HEK293T (cell line): ENCODE measurements at regions not wholly inside any gene's neighbourhood (a gene's known extent, or its start where the extent isn't known, plus 50 kb on each side); places are given as distances from the start of the nearest gene placed in this dataset.

ENCODE experiments used
- CTCF ChIA-PET: fragments of 350-600 bp; formaldehyde crosslinking; extraction: SDS; loops from one replicate; lab custom pipeline; 2021; ENCODE audit warnings: antibody characterized with exemption, inconsistent platforms; lab: Yijun Ruan, JAX
- POLR2A ChIA-PET: fragments of 350-600 bp; formaldehyde crosslinking; extraction: SDS; loops from one replicate; lab custom pipeline; 2020; ENCODE audit warnings: antibody characterized with exemption, inconsistent platforms; lab: Yijun Ruan, JAX
- DNase-seq: peaks from one replicate; pipeline ENCODE4 v3.0.0; 2012; ENCODE audit warnings: mixed read lengths; ENCODE audit errors: extremely low spot score
- ARNT ChIP-seq: fragments of 450-650 bp; IDR thresholded peaks from 2 replicates; pipeline ENCODE4 v1.6.1; 2017; ENCODE audit warnings: mild to moderate bottlenecking
- BHLHE40 ChIP-seq: fragments of 450-650 bp; IDR thresholded peaks from 2 replicates; pipeline ENCODE4 v1.6.1; 2016; ENCODE audit warnings: mild to moderate bottlenecking, moderate library complexity, borderline replicate concordance
- CTBP1 ChIP-seq: fragments of 450-650 bp; IDR thresholded peaks from 2 replicates; pipeline ENCODE4 v1.6.1; 2016; ENCODE audit warnings: borderline replicate concordance
- ELF4 ChIP-seq: fragments of 450-650 bp; IDR thresholded peaks from 2 replicates; pipeline ENCODE4 v1.6.1; 2017; ENCODE audit warnings: antibody characterized with exemption
- FOXA1 ChIP-seq: fragments of 450-650 bp; IDR thresholded peaks from 2 replicates; pipeline ENCODE4 v1.6.1; 2016; ENCODE audit warnings: mild to moderate bottlenecking
- FOXK2 ChIP-seq: fragments of 450-650 bp; IDR thresholded peaks from 2 replicates; pipeline ENCODE4 v1.6.1; 2016; ENCODE audit warnings: mild to moderate bottlenecking
- FOXM1 ChIP-seq: fragments of 450-650 bp; IDR thresholded peaks from 2 replicates; pipeline ENCODE4 v1.6.1; 2017; ENCODE audit warnings: mild to moderate bottlenecking, borderline replicate concordance
- HDGF ChIP-seq: fragments of 450-650 bp; IDR thresholded peaks from 2 replicates; pipeline ENCODE4 v1.6.1; 2017; ENCODE audit warnings: antibody characterized with exemption, borderline replicate concordance
- L3MBTL2 ChIP-seq: fragments of 450-650 bp; conservative IDR thresholded peaks from 2 replicates; pipeline ENCODE4 v1.6.1; 2016; ENCODE audit warnings: mild to moderate bottlenecking
- LEF1 ChIP-seq: fragments of 450-650 bp; IDR thresholded peaks from 2 replicates; pipeline ENCODE4 v1.6.1; 2017; ENCODE audit warnings: mild to moderate bottlenecking, borderline replicate concordance
- NFRKB ChIP-seq: fragments of 450-650 bp; IDR thresholded peaks from 2 replicates; pipeline ENCODE4 v1.6.1; 2016; ENCODE audit warnings: mild to moderate bottlenecking, moderate library complexity
- SP1 ChIP-seq: fragments of 450-650 bp; IDR thresholded peaks from 2 replicates; pipeline ENCODE4 v1.6.1; 2017
- SUZ12 ChIP-seq: fragments of 450-650 bp; IDR thresholded peaks from 2 replicates; pipeline ENCODE4 v1.6.1; 2016; ENCODE audit warnings: mild to moderate bottlenecking
- TARDBP ChIP-seq: fragments of 450-650 bp; IDR thresholded peaks from 2 replicates; pipeline ENCODE4 v1.6.1; 2016
- ZNF384 ChIP-seq: fragments of 450-650 bp; IDR thresholded peaks from 2 replicates; pipeline ENCODE4 v1.6.1; 2016
- TF ChIP-seq, protein P1 (sequence below): fragments of 450-650 bp; IDR thresholded peaks from 2 replicates; pipeline ENCODE4 v1.6.1; 2016

DNA sequence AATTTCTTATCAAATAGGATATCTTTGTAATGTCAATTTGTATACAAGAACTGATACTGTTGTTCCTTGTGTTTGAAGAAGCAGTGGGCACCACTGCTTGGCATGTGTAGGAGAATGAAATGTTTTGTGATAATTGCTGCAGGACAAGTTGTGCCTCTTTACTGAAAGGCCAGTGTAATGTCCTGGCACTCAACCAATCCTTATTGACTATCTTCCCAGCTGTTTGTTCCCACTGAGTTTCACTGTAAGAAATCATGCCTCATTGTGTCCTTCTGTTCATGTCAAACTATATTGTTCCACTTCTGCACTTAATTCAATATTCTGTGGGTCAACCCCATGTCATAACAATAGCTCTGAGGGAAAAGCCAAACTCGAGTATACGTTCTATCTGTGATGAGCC lies 136.1 kb upstream of the FAM83B start:
- CTCF ChIA-PET, result no interaction called here
- POLR2A ChIA-PET, result no interaction called here
- TF ChIP-seq TARDBP (no peak), FOXA1 (no peak), ARNT (no peak), CTBP1 (no peak), NFRKB (no peak), L3MBTL2 (no peak), FOXK2 (no peak), LEF1 (no peak), BHLHE40 (no peak), ELF4 (no peak), HDGF (no peak), SP1 (no peak), FOXM1 (no peak), SUZ12 (no peak), ZNF384 (no peak)
- TF ChIP-seq, protein P1, sequence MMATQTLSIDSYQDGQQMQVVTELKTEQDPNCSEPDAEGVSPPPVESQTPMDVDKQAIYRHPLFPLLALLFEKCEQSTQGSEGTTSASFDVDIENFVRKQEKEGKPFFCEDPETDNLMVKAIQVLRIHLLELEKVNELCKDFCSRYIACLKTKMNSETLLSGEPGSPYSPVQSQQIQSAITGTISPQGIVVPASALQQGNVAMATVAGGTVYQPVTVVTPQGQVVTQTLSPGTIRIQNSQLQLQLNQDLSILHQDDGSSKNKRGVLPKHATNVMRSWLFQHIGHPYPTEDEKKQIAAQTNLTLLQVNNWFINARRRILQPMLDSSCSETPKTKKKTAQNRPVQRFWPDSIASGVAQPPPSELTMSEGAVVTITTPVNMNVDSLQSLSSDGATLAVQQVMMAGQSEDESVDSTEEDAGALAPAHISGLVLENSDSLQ, result no peak

DNA sequence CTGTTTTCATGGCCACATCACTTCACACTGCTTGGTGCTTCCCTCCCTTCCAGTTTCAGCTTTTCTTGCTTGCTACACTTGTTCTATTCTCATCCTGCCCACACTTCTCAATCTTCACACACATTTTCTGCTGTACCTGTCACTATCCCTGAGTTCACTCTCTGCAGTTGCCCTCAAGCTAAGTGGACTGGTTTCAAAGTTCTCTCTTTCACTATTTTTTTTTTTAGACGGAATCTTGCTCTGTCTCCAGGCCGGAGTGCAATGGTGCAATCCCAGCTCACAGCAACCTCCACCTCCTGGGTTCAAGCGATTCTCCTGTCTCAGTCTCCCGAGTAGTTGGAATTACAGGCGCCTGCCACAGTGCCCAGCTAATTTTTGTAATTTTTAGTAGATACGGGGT lies 130.6 kb upstream of the FAM83B start:
- no peak for DNase-seq
- POLR2A ChIA-PET, result no interaction called here
- no peak for TF ChIP-seq LEF1
- TF ChIP-seq SP1, result no peak
- TF ChIP-seq NFRKB, result no peak
- TF ChIP-seq CTBP1, result no peak
- TF ChIP-seq, protein P1, result no peak
- no peak for TF ChIP-seq FOXK2
- TF ChIP-seq HDGF, result no peak
- no peak for TF ChIP-seq BHLHE40
- TF ChIP-seq FOXM1, result no peak
- no peak for TF ChIP-seq ARNT
- TF ChIP-seq ELF4, result no peak
- TF ChIP-seq TARDBP, result no peak
- TF ChIP-seq FOXA1, result no peak
- no peak for TF ChIP-seq L3MBTL2
- CTCF ChIA-PET, result no interaction called here

More for the DNA sequence above, 136.1 kb upstream of the FAM83B start:
- no peak for DNase-seq

DNA sequence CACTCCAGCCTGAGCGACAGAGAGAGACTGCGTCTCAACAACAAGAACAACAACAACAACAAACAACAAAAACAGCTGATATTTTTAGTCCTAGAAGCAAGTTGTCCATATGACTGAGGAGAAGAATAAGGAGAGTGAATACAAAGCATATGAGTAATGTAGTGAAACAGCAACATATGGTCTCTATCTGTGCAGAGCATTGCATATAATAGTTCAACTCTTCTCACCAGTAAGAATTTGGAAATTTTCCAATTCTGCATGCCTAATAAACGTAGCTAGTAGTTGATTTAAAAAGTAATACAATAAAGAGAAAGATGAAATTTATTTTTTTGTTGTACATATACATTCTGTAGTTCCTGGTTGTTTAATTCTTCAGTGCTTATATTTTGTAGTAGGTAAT lies 129.7 kb upstream of the FAM83B start:
- ChIA-PET CTCF (interaction anchor here (1.2 to 1.6 kb wide), 2 partner anchors 17 to 143 kb away, joined by 3 read pairs; no protein-coding TSS in a partner anchor), POLR2A (no interaction called here)
- no peak for DNase-seq
- no peak for TF ChIP-seq SUZ12
- TF ChIP-seq ELF4, result no peak
- no peak for TF ChIP-seq CTBP1
- TF ChIP-seq, protein P1, result no peak
- TF ChIP-seq ZNF384, result no peak

DNA sequence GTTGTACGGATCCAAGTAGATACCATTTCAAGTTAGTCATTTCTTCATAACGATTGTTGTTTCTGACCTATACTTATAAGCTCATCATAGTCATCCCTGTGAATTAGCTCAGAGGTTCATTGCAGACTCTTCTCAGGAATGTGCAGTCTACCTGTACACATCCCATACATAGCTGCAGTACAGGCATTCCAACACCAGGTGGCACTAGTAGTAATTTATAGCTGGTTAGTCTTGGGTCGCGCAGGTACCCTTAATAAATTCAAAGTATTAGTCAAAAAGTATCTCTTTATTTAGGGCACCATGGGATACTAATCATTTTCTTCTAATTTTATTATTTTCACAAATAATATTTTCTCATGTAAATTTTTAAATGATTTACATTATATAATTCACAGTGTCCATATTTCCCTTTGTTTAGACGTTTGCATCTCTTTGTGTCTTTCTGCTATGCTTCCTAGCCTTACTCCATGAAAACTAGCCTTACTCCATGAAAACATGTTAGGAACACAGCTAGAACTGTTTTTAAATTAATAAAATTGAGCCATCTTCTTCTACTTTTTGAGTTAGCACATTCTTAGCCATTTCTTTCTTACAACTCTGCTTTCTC lies 128.6 kb upstream of the FAM83B start:
- ChIA-PET POLR2A (interaction anchor here (1.2 kb wide), 1 partner anchor 161 kb away, joined by 3 read pairs; no protein-coding TSS in a partner anchor), CTCF (interaction anchor here (0.7 to 2.2 kb wide), 16 partner anchors 9 to 1270 kb away, joined by 3 to 14 read pairs (median 3); no protein-coding TSS in a partner anchor)
- DNase-seq, result peak; percentile 47
- TF ChIP-seq TARDBP, result no peak
- TF ChIP-seq ARNT, result no peak
- no peak for TF ChIP-seq SP1
- no peak for TF ChIP-seq BHLHE40
- no peak for TF ChIP-seq HDGF
- no peak for TF ChIP-seq FOXK2
- TF ChIP-seq LEF1, result no peak
- no peak for TF ChIP-seq ZNF384
- no peak for TF ChIP-seq FOXA1
- TF ChIP-seq CTBP1, result no peak

DNA sequence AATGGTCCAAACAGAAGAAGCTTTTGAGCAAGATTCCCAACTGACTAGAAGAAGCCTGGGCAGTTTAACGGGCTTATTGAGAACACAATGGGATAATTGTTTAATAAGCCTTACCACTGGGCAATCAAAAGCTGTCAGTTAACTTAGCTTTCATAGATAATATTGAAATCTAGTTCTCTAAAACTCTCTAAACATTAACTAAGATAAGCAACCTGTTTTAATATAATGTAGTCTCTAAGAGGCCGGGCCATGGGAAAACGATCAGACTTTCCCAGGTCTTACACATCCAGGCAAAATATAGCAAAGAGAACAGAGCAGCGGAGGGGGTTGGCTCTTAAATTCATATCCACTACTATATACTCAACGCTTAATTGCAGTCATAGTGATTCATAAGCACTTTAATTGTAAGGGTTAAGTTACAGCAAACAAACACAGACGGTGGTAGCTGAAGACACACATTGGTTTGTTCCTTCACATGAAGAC lies 128.0 kb upstream of the FAM83B start:
- DNase-seq, result peak; percentile 15
- CTCF ChIA-PET, result interaction anchor here (0.6 to 2.2 kb wide), 14 partner anchors 10 to 547 kb away, joined by 3 to 14 read pairs (median 4); no protein-coding TSS in a partner anchor
- TF ChIP-seq ZNF384, result no peak
- TF ChIP-seq, protein P1, result peak; percentile 44
- POLR2A ChIA-PET, result interaction anchor here (1.2 to 1.3 kb wide), 2 partner anchors 83 to 160 kb away, joined by 3 read pairs; no protein-coding TSS in a partner anchor

DNA sequence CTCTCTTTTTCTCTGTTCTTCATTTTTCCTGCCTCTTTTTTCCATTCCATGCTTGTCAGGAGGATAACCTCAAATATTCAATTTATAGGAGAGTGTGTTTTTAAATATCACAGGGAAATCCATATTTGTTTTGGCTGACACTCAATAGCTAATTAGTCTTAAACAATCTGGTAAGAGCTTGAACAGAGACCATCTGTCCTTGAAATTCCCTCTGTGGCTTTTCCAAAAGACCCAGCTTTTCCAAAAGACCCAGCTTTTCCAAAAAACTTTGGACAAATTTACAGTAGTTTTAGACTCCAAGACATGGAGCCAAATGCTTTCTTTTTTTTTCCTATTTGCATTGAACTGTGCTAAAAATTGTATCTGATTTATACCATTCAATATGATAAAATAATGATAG lies 127.4 kb upstream of the FAM83B start:
- ChIA-PET CTCF (interaction anchor here (0.6 to 2.2 kb wide), 9 partner anchors 11 to 547 kb away, joined by 3 to 14 read pairs (median 5); no protein-coding TSS in a partner anchor), POLR2A (interaction anchor here (1.2 to 1.3 kb wide), 2 partner anchors 83 to 160 kb away, joined by 3 read pairs; no protein-coding TSS in a partner anchor)
- DNase-seq, result no peak
- no peak for TF ChIP-seq BHLHE40
- no peak for TF ChIP-seq SUZ12
- no peak for TF ChIP-seq ELF4
- TF ChIP-seq ZNF384, result no peak
- no peak for TF ChIP-seq SP1
- TF ChIP-seq NFRKB, result no peak
- TF ChIP-seq HDGF, result no peak
- TF ChIP-seq L3MBTL2, result no peak
- no peak for TF ChIP-seq FOXA1
- TF ChIP-seq FOXK2, result no peak
- TF ChIP-seq FOXM1, result no peak
- TF ChIP-seq CTBP1, result no peak
- TF ChIP-seq, protein P1, result no peak
- TF ChIP-seq ARNT, result no peak
